ENCODE measurements at regions not wholly inside any gene's neighbourhood (a gene's known extent, or its start where the extent isn't known, plus 50 kb on each side); places are given as distances from the start of the nearest gene placed in this dataset.

DNA sequence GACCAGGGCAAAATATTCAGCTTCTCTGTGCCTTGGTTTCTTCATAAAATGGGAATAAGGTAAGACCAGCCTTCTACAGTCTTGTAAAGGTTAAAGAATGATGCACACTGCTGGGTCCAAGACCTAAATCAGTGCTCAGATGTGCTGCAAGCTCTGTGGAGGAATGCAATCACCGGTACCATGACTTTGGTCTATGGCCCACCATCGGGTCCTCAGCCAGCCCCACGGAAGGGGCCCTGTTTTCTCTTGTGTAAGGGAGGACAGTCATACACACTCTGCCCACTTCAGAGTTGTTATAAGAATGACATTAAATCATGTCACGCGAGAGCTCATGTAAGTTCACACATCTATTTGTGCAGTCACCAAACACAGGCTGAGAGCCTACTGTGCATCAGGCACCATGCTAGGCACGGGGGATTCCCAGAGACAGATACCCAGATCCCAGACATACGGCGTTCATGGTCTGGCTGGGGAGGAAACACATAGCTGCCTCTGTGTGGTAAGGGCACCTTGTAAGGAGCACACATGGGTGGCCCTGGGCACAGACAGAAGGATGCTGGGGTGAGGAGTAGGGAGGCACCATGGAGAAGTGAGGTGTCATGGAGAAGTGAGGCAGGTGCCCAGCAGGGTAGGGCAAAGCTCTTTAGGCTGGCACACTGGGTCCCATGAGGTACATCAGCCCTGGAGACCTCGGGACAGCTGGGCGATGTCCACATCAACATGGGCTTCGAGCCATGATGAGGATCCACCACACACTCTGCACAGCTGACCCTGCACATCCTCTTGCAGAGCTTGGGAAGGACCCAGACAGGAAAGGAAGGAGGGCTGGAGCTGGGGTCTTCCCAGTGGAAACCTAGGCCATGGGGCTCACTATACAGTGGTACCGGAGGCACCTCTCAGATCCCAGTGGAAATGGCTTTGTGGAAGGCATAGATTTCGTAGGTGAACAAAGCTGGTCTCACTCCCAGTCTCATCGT lies 190.4 kb upstream of the DIO3 start:
- ATAC-seq (ENCODE audit: insufficient read depth, low FRiP score), result no peak
- Histone ChIP-seq H3K9me3 (ENCODE audit: control insufficient read depth in 4 of 4, insufficient read depth in 3 of 4, low read length in 3 of 4) (peaks cover 0 to 2% (median 0%) of the 10 kb centered on the region in 4 donors), H3K27ac (ENCODE audit: low read depth in 1 of 2, low read length in 1 of 2) (no peak overlapping the region), H3K36me3 (ENCODE audit: control insufficient read depth in 4 of 4, insufficient read depth in 4 of 4, low read length in 4 of 4) (no peaks in the 10 kb centered on the region), H3K27me3 (ENCODE audit: control insufficient read depth in 3 of 3, insufficient read depth in 3 of 3, low read length in 2 of 3) (peaks cover 0 to 3% (median 0%) of the 10 kb centered on the region in 3 donors), H3K9ac (ENCODE audit: insufficient read depth in 1 of 2, low read length in 2 of 2) (no peak overlapping the region), H3K4me1 (ENCODE audit: control insufficient read depth in 5 of 5, insufficient read depth in 5 of 5, low read length in 5 of 5) (peaks cover 0 to 16% (median 0%) of the 10 kb centered on the region in 5 donors), H3K4me3 (no peak overlapping the region)
- WGBS, 2 donors, result 88 to 91% methylated on average over 14 of the region's 14 CpGs
- TF ChIP-seq, protein P1, sequence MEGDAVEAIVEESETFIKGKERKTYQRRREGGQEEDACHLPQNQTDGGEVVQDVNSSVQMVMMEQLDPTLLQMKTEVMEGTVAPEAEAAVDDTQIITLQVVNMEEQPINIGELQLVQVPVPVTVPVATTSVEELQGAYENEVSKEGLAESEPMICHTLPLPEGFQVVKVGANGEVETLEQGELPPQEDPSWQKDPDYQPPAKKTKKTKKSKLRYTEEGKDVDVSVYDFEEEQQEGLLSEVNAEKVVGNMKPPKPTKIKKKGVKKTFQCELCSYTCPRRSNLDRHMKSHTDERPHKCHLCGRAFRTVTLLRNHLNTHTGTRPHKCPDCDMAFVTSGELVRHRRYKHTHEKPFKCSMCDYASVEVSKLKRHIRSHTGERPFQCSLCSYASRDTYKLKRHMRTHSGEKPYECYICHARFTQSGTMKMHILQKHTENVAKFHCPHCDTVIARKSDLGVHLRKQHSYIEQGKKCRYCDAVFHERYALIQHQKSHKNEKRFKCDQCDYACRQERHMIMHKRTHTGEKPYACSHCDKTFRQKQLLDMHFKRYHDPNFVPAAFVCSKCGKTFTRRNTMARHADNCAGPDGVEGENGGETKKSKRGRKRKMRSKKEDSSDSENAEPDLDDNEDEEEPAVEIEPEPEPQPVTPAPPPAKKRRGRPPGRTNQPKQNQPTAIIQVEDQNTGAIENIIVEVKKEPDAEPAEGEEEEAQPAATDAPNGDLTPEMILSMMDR (IDR thresholded peaks at IDR 0.05; ENCODE audit: control extremely low read depth, extremely low read depth), result no peak
- DNase-seq, result no peak

DNA sequence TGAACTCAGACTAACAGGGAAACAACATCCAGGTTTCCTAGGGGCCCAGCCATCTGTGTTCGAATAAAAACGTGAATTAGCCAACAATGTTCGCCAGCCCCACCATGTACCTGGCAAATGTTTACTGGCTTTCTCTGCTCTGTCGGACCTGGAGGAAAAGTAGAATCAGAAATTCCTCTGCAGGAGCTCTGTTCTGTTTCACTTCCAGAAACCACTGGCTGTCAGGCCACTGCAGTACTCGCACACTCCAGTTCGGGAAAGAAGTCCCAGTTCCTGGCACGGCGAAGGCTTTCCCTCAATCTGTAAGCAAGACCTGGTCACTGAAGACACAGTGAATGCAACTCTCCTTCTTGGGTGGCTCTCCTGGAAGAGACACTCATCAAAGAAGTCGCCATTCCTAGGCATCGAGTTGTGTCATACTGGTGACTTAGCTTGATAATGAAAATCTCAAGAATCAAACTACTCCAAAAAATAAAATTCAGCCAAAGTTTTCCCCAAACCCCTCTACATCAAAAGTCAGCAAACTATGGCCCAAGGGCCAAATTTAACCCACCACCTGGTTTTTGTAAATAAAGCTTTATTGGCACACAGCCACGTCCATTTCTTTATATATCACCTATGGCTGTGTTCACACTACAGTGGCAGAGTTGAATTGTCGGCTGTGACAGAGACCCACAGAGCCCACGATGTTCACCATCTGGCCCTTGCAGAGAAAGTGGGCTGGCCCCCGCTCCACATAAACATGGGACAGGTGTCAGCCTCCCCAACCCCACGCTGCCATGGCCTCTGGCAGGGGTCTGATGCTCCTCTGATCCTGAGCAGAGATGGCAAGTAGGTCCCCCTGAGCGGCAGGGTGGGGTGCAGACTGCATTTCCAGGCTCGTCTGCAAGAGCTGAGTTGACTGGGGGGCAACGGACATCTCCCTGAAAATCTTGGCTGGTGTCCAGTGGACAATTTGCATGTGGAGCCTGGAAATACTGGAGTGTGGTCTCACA lies 189.2 kb upstream of the DIO3 start:
- Histone ChIP-seq H3K9me3 (ENCODE audit: control insufficient read depth in 4 of 4, insufficient read depth in 3 of 4, low read length in 3 of 4) (peaks cover 0 to 2% (median 0%) of the 10 kb centered on the region in 4 donors), H3K27ac (ENCODE audit: low read depth in 1 of 2, low read length in 1 of 2) (no peak overlapping the region)

DNA sequence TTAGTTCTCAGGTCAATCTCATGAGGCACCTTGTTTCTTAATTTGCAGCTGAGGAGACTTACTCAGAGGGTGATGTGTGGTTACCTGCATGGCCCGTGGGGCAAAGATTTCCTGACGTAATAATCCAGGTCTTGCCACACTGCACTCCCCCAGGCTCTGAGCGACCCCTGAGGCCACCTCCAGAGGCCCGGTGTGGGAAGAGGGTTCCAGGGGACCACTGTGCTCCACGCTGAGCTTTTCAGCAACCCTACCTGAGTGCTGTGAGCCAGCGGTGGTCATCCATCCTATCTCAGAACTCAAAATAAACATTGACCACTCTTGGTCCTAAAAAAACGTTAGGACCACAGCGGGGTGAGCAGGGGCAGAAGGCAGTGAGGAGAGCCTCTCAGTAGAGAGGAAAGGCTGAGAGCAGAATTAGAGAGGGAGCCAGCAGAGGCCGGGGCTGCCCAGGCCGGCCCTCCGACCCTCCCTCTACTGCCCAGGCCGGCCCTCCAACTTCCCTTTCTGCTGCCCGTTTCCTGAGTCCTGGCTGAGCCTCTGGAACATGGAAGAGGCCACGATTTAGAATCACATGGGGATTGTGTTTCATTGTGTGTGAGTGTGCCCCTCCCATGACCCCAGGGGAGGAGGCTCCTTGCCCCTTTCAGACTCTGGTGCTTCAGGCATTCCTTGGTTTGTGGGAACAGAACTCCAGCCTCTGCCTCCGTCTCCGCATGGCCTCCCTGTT lies 188.2 kb upstream of the DIO3 start:
- Histone ChIP-seq H3K9me3 (ENCODE audit: control insufficient read depth in 4 of 4, insufficient read depth in 3 of 4, low read length in 3 of 4) (peaks cover 0 to 2% (median 0%) of the 10 kb centered on the region in 4 donors), H3K4me1 (ENCODE audit: control insufficient read depth in 5 of 5, insufficient read depth in 5 of 5, low read length in 5 of 5) (peaks cover 0 to 15% (median 0%) of the 10 kb centered on the region in 5 donors), H3K27ac (ENCODE audit: low read depth in 1 of 2, low read length in 1 of 2) (no peak overlapping the region), H3K36me3 (ENCODE audit: control insufficient read depth in 4 of 4, insufficient read depth in 4 of 4, low read length in 4 of 4) (no peaks in the 10 kb centered on the region), H3K4me3 (no peak overlapping the region), H3K27me3 (ENCODE audit: control insufficient read depth in 3 of 3, insufficient read depth in 3 of 3, low read length in 2 of 3) (peaks cover 0 to 4% (median 0%) of the 10 kb centered on the region in 3 donors), H3K9ac (ENCODE audit: insufficient read depth in 1 of 2, low read length in 2 of 2) (no peak overlapping the region)
- WGBS, 2 donors, result 71 to 81% methylated on average over 16 of the region's 16 CpGs
- DNase-seq (no peak), ATAC-seq (ENCODE audit: insufficient read depth, low FRiP score) (no peak)
- TF ChIP-seq, protein P1 (IDR thresholded peaks at IDR 0.05; ENCODE audit: control extremely low read depth, extremely low read depth), result no peak

More for the DNA sequence above, 189.2 kb upstream of the DIO3 start:
- Histone ChIP-seq H3K9ac (ENCODE audit: insufficient read depth in 1 of 2, low read length in 2 of 2) (no peak overlapping the region), H3K4me3 (no peak overlapping the region), H3K27me3 (ENCODE audit: control insufficient read depth in 3 of 3, insufficient read depth in 3 of 3, low read length in 2 of 3) (peaks cover 0 to 4% (median 0%) of the 10 kb centered on the region in 3 donors), H3K36me3 (ENCODE audit: control insufficient read depth in 4 of 4, insufficient read depth in 4 of 4, low read length in 4 of 4) (no peaks in the 10 kb centered on the region), H3K4me1 (ENCODE audit: control insufficient read depth in 5 of 5, insufficient read depth in 5 of 5, low read length in 5 of 5) (peaks cover 0 to 15% (median 0%) of the 10 kb centered on the region in 5 donors)
- 83 to 87% methylated on average over 18 of the region's 18 CpGs for WGBS, 2 donors
- TF ChIP-seq, protein P1 (IDR thresholded peaks at IDR 0.05; ENCODE audit: control extremely low read depth, extremely low read depth), result no peak
- no peak for DNase-seq
- ATAC-seq (ENCODE audit: insufficient read depth, low FRiP score), result no peak
